Fibroblast of pulmonary artery (primary cell): ENCODE measurements at regions not wholly inside any gene's neighbourhood (a gene's known extent, or its start where the extent isn't known, plus 50 kb on each side); places are given as distances from the start of the nearest gene placed in this dataset.

ENCODE experiments used
- DNase-seq: peaks from one replicate; pipeline ENCODE4 v3.0.0-alpha.2; 2010; ENCODE audit warnings: low read depth
- H3K4me3 ChIP-seq: replicated peaks from 2 replicates; pipeline ENCODE4 v1.5.1; 2011; ENCODE audit warnings: low read depth, mild to moderate bottlenecking, control low read depth, low read length, moderate library complexity
- CTCF ChIP-seq: IDR thresholded peaks from 2 replicates; pipeline ENCODE4 v1.5.1; 2011; ENCODE audit warnings: mild to moderate bottlenecking, control low read depth, low read length, inconsistent platforms; ENCODE audit errors: missing control alignments

- DNase-seq = no peak
- TF ChIP-seq CTCF = no peak
These were observed 54.5 kb downstream of the ADRA2A start for GRCh38 chr10:111131168-111131799.

GRCh38 chr10:111137007-111137406 is 60.2 kb downstream of the ADRA2A start:
- no peak for TF ChIP-seq CTCF
- no peak for DNase-seq
- no peak overlapping the region for H3K4me3 ChIP-seq

More at GRCh38 chr10:111131168-111131799, 54.5 kb downstream of the ADRA2A start:
- no peak overlapping the region for H3K4me3 ChIP-seq

- TF ChIP-seq CTCF = no peak
- H3K4me3 ChIP-seq = no peak overlapping the region
These were observed 60.8 kb downstream of the ADRA2A start for GRCh38 chr10:111137587-111137986.

GRCh38 chr10:111138544-111138943 is 61.7 kb downstream of the ADRA2A start:
- no peak for DNase-seq
- no peak for TF ChIP-seq CTCF
- no peak overlapping the region for H3K4me3 ChIP-seq

More at GRCh38 chr10:111137587-111137986, 60.8 kb downstream of the ADRA2A start:
- no peak for DNase-seq

GRCh38 chr10:111139567-111139966 is 62.7 kb downstream of the ADRA2A start:
- no peak overlapping the region for H3K4me3 ChIP-seq
- no peak for DNase-seq
- no peak for TF ChIP-seq CTCF

GRCh38 chr10:111142092-111142768 is 65.4 kb downstream of the ADRA2A start:
- DNase-seq = no peak
- no peak for TF ChIP-seq CTCF
- H3K4me3 ChIP-seq = no peak overlapping the region
